WTC11 (cell line): ENCODE measurements at regions not wholly inside any gene's neighbourhood (a gene's known extent, or its start where the extent isn't known, plus 50 kb on each side); places are given as distances from the start of the nearest gene placed in this dataset.

Experiments used
- TF ChIP-seq, protein P1 (sequence below): sonication (generic); formaldehyde crosslinking; IDR thresholded peaks from 2 replicates; pipeline ENCODE4 v1.8.1; 2023; ENCODE audit warnings: mild to moderate bottlenecking, missing genetic modification reagents, moderate library complexity
- TF ChIP-seq, protein P2 (sequence below): fragments of 200-600 bp; IDR thresholded peaks from 2 replicates; pipeline ENCODE4 v1.8.0; 2022; ENCODE audit warnings: antibody characterized with exemption

DNA sequence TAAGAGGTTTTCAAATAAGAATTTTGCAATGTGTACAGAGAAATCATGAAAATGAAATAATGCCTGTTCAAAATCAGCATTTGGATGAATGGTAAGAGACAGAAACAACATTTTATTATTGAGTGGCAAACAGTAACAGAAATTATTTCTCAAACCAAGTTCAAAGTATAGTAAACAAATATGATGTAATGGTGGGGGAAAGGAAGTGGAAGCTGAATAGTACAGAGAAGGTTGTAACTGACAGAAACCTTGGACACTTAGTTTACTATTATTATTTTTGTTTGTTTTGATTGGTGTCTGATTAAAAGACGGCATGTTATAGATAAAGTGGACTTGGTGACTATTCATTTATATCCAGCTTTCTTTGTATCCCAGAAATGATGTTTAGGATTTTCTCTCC, 1637.4 kb upstream of the ACVR2A start:
- TF ChIP-seq, protein P1, sequence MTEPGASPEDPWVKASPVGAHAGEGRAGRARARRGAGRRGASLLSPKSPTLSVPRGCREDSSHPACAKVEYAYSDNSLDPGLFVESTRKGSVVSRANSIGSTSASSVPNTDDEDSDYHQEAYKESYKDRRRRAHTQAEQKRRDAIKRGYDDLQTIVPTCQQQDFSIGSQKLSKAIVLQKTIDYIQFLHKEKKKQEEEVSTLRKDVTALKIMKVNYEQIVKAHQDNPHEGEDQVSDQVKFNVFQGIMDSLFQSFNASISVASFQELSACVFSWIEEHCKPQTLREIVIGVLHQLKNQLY (CRISPR knock-in tag): no peak
- TF ChIP-seq, protein P2, sequence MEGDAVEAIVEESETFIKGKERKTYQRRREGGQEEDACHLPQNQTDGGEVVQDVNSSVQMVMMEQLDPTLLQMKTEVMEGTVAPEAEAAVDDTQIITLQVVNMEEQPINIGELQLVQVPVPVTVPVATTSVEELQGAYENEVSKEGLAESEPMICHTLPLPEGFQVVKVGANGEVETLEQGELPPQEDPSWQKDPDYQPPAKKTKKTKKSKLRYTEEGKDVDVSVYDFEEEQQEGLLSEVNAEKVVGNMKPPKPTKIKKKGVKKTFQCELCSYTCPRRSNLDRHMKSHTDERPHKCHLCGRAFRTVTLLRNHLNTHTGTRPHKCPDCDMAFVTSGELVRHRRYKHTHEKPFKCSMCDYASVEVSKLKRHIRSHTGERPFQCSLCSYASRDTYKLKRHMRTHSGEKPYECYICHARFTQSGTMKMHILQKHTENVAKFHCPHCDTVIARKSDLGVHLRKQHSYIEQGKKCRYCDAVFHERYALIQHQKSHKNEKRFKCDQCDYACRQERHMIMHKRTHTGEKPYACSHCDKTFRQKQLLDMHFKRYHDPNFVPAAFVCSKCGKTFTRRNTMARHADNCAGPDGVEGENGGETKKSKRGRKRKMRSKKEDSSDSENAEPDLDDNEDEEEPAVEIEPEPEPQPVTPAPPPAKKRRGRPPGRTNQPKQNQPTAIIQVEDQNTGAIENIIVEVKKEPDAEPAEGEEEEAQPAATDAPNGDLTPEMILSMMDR: no peak
